Stimulated activated CD4-positive, alpha-beta T cell treated with anti-CD3 and anti-CD28 coated beads, Interleukin-1b, Interleukin-23, amount 100 ng/mL, for 4 hours (primary cell): ENCODE measurements at regions not wholly inside any gene's neighbourhood (a gene's known extent, or its start where the extent isn't known, plus 50 kb on each side); places are given as distances from the start of the nearest gene placed in this dataset.
"Not testable (repeated sequence)": the region's sequence is repeated elsewhere in the genome, so short reads cannot be mapped to it uniquely, and the experiment has no call there.

Source experiments
- DNase-seq, 2 donors: peaks; one replicate each; pipeline ENCODE4 v3.0.0-alpha.2; 2020; ENCODE audit warnings: low read depth in 2 of 2

DNA sequence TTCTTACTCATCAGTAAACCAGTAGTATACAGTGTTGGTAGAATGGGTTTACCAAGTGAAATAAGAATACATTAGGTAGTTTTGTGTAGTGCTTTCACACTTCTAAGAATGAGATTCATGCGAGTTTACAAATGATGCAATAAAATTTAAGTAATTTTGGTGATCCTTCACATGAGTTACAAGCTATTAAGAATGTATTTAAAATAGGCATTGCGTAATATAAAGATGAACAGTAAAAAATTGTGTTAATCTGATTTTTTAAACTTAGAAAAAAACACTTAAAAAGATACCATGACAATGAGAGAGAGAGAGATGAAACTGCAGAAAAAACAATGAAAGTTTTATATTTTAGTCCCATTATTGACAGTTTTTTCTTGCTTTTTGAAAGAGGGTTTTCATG lies 570.5 kb downstream of the SLITRK6 start:
- DNase-seq, result no peak

DNA sequence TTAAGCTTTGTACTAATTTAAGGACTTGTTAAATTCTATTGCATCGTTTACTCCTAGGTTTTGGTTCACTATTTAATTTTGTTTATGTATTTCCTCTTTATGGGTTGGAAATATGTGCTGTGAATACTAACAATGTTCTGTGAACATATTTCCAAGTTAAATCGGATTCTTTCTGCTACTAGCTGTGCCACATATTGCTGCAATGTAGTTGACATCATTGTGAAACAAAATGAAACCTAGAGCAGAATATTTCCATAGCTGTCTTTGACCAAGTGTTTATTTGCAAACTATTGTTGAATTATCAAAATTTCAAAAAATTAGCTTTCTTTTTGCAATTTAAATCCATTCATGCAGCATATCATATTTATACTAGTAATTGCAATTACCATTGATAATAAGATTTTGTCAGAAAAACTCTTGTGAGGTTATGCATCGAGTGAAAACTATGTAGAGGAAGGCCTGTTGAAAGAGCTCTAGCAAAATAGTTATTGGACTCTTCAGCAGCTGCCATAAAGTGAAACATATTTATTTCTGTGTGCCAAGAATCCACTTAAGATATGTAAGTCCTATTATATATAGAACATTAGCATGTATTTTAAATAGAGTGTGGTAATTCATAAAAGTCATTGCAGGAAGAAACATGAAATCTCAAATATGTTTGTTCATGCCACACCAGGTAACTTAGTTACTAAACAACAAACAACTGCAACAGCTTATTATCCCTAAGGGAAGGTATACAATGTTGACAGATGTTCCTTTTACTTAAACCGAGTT lies 575.1 kb downstream of the SLITRK6 start:
- DNase-seq, result no peak

DNA sequence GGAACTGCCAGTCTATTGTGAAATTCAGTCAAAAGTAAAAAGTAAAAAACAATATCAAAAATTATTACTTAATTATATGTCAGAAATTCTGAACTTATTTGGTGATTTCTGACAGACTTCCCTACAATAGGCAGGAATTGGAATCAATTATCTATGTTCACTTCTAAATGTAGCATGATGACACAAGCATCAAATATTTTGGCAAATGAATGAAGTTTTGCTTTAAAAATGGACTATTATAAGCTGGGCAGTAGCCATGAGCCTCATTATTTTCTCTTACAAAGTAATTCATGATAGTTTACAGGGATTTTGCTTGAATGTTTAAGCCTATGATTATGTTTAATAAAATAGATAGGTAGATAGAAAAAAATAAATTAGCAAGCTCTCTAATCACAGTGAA lies 582.6 kb downstream of the SLITRK6 start:
- no peak for DNase-seq

DNA sequence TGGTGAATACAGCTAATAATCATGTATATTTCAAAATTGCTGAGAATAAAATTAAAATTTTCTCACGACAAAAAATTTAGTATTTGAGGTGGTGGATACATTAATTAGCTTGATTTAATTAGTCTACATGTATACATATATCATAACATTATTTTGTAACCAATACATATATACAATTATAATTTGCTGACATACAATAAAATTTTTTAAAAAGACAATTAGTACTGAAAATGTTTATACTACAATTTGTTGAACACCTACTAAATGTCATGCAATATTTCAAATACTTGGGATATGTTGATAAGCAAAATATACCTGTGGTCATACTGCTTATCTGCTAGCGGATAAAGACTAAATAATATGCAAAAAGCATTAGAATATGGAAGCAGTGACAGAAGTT lies 586.5 kb downstream of the SLITRK6 start:
- no peak for DNase-seq

DNA sequence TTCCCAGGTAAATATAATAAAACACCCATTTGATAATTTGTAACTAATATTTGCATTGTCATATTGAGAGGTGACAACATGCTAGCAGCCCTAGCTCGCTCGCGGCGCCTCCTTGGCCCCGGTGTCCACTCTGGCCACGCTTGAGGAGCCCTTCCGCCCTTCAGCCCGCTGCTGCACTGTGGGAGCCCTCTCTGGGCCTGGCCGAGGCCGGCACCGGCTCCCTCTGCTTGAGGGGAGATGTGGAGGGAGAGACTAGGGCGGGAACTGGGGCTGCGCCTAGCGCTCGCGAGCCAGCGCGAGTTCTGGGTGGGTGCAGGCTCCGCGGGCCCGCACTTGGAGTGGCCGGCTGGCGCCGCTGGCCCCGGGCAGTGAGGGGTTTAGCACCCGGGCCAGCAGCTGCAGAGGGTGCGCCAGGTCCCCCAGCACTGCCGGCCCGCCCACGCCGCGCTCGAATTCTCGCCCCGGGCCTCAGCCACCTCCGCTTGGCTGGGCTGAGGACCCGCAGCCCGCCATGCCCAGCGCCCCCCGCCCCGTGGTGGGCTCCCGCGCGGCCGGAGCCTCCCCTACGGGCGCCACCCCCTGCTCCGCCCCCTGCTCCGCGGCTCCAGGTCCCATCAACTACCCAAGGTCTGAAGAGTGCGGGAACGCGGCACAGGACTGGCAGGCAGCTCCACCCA lies 594.4 kb downstream of the SLITRK6 start:
- DNase-seq, result no peak

DNA sequence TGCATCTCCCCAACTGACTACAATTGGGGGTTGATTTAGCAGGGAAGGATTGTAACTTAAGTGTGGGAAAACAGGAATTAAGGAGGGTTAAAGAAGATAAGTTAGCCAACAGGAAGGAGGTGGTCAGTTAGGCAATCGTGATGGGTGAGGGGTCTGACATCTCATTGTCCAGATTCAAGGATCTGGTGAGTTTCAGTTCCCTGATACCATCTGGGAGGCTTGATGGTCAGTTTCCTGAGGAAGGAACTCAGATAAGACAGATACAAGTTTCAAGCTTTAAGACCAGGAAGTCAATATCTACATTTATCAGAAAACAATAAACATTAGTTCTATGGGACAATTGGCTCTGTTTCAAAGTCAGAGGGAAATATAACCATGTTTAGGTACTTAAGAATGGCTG lies 601.8 kb downstream of the SLITRK6 start:
- DNase-seq, result no peak

DNA sequence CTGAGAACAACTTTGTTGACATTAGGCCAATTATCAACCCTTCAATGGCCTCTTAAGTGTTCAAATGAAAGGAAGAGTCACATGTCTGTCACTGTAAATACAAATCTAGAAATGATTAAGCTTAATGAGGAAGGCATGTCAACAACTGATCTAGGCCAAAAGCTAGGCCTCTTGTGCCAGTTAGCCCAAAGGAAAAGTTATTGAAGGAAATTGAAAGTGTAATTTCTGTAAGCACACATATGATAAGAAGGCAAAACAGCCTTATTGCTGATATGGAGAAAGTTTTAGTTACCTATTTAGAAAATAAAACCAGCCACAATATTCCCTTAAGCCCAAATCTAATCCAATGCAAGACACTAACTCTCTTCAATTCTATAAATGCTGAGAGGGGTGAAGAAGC lies 604.7 kb downstream of the SLITRK6 start:
- DNase-seq, result no peak

DNA sequence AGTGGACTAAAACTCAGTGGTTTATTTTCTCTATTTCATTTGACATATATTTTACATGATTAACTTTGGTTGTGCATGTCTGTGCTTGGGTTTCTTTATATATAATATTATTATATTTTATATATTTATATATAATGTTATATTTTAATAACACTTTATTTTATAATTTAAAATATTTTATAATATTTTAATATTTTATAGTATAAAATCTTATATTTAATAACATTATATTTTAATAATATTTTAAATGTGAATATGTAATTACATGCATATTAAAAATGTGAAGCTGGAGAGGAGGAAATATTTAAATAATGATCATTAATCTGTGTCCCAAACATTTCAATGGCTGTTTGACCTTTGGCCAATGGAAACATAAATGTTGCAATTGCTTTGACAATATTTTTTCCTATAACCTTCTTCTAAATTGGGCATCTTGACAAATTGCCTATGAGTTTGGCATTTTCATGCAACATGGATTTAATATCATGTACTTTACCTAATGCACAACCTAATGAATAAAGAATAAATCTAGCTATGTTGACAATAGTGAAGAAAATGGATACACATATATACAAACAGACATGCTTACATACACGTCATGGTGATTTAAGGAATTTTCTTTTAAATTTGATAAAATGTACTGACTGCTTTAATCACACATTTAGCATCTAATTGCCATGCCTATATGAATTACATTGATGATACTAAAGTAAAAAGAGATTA lies 607.1 kb downstream of the SLITRK6 start:
- no peak for DNase-seq

DNA sequence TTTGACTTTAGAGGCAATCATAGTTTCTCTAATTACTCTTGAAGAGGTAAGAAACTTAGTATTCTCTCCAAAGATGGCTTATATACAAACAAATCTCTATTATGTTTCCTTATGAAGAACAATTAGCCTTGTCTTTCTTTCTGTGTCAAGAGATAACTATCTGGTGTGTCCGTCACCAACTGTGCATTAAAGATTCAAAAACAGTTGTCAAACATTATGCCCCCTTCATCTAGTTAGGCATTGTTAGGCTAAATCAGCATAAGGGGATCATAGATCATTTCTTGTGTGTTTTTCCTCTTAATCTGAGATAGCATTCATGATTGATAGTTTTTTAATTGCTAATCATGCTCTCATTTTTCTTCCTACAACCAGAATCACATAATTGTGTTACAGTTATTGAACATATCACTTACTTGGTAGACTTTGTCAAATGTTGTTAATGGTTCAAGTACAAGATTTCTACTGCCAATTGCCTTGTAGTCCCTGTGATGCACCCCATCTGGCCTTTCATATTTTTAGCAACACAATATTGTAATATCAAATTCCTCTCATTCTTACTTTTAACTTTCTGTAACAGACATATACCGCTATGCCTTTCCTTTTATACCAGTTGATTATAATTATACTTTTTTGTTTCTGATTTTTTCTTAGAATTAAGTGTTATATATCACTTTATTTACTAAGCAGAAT lies 612.7 kb downstream of the SLITRK6 start:
- no peak for DNase-seq

DNA sequence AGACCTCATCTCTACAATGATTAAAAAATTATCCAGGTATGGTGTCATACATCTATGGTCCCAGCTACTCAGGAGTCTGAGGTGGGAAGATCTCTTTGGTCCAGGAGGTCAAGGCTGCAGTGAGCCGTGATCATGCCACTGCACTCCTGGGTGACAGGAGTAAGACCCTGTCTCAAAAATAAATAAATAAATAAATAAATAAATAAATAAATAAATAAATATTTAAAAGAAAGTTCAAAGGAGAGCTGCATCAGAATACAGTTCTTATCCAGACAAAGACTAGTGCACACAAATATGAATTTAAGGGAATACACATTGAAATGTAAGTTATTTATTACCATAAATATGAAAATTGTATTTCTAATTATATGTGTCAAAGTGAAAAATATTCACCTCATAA lies 624.9 kb downstream of the SLITRK6 start:
- no peak for DNase-seq

DNA sequence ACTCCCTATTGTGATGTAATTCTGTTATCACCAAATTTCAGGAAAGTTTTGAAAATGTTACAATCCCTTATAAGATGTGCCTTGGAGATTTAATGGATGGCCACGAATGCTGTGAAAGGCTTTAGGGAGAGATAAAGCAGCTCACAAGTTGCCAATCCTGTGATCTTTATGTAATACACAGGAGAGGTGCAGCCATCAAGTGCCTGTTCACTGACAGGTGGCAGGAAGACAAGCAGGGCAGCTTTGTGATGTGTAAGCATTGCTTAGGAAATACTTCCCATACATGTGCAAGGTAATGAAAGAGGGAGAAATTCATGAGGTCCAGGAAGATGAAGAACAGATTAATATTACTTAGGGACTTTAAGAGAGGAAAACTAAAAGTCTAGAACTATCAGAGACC lies 628.8 kb downstream of the SLITRK6 start:
- no peak for DNase-seq

DNA sequence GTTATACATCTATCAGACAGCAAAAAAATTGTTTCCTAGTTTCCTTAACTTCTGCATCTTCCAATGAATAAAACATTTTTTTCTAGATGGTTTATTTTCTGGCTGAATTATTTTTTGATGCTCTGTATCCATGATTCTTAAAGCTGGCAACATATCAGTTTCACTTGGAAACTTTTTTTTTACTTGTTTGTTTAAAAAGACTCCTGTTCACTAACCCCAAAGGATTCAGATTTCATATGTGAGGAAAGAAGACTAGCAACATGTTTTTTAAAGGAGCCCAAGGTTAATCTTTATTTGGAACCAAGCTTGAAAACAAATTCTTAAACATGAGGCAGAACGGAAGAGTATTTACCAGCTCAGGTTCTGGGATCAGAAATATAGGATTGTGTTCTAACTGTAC lies 632.3 kb downstream of the SLITRK6 start:
- DNase-seq, result no peak

DNA sequence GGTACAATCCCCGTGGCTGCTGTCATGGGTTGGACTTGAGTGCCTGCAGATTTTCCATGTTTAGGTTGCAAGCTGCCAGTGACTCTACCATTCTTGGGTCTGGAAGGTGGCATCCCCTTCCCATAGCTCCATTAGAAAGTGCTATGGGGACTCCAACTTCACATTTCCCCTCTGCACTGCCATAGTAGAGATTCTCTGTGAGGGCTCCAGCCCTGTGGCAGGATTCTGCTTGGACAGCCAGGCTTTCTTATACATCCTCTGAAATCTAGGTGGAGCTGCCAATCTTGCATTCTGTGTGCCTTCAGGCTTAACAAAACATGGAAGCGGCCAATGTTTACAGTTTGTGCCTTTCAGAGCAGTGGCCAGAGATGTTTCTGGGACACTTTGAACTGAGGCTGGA lies 636.2 kb downstream of the SLITRK6 start:
- no peak for DNase-seq

DNA sequence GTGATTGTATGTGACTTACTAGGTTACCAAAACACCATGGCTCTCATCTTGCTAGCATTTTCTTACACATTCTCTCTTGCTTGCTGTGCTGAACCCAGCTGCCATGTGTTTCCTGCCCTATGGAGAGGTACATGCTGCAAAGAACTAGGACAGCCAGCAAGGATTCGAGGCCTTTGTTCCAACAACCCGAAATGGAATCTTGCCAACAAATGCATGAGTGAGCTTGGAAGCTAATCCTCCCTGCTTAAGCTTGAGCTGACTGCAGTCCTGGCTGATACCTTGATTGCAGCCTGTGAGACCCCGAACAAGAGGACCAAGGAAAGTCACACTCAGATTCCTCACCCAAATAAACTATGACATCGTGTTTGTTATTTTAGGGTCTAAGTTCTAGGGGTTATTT lies 651.2 kb downstream of the SLITRK6 start:
- no peak for DNase-seq

DNA sequence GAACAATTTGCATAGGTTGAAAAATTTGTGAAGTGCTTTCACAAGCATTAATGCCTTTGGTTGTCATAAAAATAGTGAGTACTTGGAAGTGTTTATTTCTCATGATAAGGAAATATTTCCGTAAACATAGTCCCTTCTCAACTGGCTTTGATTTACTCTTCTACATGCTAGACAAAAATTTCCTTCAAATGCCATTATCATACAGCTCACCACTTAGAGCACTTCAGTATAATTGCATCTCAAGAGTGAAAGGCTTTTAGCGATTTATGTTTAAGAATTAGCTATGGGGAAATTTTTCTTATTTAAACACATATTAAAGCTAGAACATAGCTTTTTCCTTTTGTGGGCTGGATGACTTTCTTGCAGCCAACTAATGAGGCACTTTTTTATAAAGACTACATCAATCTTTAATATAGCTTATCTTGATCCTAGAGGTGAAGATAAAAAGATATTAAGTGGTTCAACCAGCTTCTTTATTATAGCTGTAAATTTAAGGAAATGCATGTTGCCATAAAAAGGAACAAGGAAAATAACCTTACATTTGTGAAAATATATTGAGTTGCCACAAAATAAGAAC lies 656.8 kb downstream of the SLITRK6 start:
- no peak for DNase-seq

DNA sequence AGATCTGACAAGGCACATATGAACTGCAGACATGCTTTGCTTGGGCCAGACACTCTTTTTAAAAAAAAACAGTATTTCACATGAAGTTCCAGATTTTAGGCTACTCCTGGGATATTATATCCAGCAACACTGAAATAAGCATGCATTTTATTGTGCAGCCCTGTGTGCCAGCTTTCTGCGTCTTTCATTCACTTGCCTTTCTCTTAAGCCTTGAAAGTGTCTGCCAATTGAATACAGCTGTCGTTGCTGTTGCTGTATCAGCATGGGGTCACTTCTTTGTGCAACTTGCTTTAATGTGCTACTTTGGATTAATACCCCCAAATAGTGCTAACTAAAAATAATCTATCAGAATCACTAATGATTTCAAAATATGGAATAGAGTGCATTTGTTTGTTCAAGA lies 657.8 kb downstream of the SLITRK6 start:
- DNase-seq, result no peak

DNA sequence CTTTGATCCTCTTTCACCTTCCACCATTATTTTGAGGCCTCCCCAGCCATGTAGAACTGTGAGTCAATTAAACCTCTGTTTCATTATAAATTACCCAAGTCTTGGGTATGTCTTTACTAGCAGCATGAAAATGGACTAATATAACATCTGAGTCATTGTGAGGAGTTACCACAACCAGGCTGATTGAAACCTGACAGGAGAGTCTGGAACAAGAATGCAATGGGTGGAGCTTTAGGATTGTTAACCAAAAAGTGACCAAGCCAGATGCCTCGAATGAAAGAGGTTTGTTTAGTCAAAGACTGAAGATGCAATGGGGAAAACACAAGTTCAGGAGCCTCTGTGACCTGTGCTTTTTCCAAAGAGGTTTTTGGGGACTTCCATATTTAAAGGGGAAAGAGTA lies 659.0 kb downstream of the SLITRK6 start:
- no peak for DNase-seq

DNA sequence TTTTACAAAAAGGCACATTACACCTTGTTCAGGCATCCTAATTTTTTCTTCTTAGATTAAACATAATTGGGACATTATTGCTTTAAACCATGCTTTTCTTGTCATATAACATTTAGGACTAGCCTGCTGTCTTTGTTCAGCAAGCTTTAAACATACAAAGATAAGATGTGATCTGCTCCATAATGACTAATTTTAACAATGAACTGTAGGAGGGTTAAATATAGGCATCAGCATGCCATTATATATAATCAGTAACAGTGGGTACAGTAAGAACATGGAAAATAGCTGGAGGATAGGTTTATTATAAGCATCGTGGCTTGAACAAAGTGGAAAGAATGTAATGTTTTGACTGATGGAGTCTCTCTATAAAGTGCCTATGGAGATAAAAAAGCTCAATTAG lies 661.7 kb downstream of the SLITRK6 start:
- no peak for DNase-seq

DNA sequence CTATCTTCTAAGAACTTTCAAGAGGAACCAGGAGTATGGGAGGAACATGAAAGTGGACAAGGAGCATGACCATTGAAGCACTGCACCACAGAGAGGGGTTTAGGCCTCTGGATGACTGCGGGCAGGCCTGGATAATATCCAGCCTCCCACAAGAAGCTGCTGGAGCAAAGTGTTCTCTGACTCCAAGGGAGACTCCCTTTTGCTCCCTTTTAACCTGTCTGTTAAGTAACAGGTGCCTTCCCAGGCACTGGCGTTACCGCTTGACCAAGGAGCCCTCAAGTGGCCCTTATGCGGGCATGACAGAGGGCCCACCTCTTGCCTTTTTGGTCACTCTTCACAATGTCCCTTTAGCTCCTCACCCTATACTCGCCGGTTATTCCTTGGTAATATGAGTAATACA lies 666.2 kb downstream of the SLITRK6 start:
- DNase-seq, result no peak

DNA sequence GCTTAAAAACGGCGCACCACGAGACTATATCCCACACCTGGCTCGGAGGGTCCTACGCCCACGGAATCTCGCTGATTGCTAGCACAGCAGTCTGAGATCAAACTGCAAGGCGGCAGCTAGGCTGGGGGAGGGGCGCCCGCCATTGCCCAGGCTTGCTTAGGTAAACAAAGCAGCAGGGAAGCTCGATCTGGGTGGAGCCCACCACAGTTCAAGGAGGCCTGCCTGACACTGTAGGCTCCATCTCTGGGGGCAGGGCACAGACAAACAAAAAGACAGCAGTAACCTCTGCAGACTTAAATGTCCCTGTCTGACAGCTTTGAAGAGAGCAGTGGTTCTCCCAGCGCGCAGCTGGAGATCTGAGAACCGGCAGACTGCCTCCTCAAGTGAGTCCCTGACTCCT lies 675.7 kb downstream of the SLITRK6 start:
- DNase-seq, result not testable (repeated sequence)

DNA sequence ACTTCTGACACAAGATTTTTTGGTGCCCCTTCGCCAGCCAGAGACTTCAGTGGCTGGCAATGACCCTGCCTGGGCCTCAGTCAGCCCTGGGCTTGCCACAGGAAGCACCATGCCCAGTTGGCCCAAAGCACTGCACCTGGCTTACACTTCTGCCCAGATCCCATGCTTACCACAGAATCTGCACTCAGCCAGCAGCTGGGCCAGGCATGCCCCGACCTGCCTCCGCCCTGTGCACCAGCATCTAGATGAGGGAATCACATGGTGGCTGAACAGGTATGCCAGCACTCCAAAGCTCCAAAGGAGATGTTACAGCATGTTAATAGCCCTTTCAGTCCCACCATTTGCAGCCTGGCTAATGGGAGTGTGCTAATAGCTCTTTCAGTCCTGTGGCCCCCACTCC lies 690.9 kb downstream of the SLITRK6 start:
- no peak for DNase-seq

DNA sequence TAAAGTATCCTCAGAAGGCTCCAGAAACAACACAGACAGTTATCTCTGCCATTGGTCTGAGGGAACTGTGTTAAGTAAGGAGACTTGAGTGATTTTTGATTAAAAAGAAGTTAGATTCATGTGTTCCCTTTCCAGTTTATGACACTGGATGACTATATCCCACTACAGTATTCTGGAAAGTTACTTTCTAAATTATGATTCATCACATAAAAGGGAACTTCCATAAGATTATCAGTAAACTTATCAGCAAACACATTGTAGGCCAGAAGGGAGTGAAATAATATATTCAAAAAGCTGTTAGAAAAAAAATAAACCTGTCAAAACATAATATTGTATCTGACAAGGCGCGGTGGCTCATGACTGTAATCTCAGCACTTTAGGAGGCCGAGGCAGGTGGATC lies 700.0 kb downstream of the SLITRK6 start:
- no peak for DNase-seq
